ENCODE measurements at regions not wholly inside any gene's neighbourhood (a gene's known extent, or its start where the extent isn't known, plus 50 kb on each side); places are given as distances from the start of the nearest gene placed in this dataset.
"Not testable (repeated sequence)": the region's sequence is repeated elsewhere in the genome, so short reads cannot be mapped to it uniquely, and the experiment has no call there.

- Histone ChIP-seq H3K9ac (ENCODE audit: extremely low read depth, low read length, poor library complexity, severe bottlenecking) (no peak overlapping the region), H3K27me3 (ENCODE audit: control insufficient read depth, insufficient read depth, low read length, poor library complexity, severe bottlenecking) (no peaks in the 10 kb centered on the region), H3K36me3 (ENCODE audit: control insufficient read depth, insufficient read depth, low read length) (no peaks in the 10 kb centered on the region), H3K27ac (ENCODE audit: low read depth, low read length) (no peak overlapping the region), H3K9me3 (ENCODE audit: control insufficient read depth, low read length) (no peaks in the 10 kb centered on the region), H3K4me3 (ENCODE audit: low read length) (no peak overlapping the region), H3K4me1 (ENCODE audit: control insufficient read depth, insufficient read depth, low read length) (no peaks in the 10 kb centered on the region)
- no peak for TF ChIP-seq CTCF (conservative IDR thresholded peaks at IDR 0.05)
- WGBS, 2 experiments (ENCODE audit: insufficient coverage in 1 of 2, insufficient read length in 1 of 2) = 92 to 93% methylated on average over 5 to 8 of the region's 8 CpGs
- no peak overlapping the region for H3K27ac Mint-ChIP-seq
- H3K36me3 Mint-ChIP-seq (ENCODE audit: low read depth) = no peaks in the 10 kb centered on the region
- no peak for DNase-seq
- peaks cover 5% of the 10 kb centered on the region for H3K9me3 Mint-ChIP-seq
- H3K4me1 Mint-ChIP-seq = peaks cover 6% of the 10 kb centered on the region
- no peaks in the 10 kb centered on the region for H3K27me3 Mint-ChIP-seq (ENCODE audit: insufficient read depth)
- H3K4me3 Mint-ChIP-seq = no peak overlapping the region
Observed at GRCh38 chr15:61337541-61337940, 108.4 kb upstream of the RORA start.

- H3K4me1 ChIP-seq (ENCODE audit: control insufficient read depth, insufficient read depth, low read length) = no peaks in the 10 kb centered on the region
- Mint-ChIP-seq H3K4me3 (no peak overlapping the region), H3K36me3 (ENCODE audit: low read depth) (no peaks in the 10 kb centered on the region), H3K4me1 (peaks cover 6% of the 10 kb centered on the region), H3K27me3 (ENCODE audit: insufficient read depth) (peaks cover 3% of the 10 kb centered on the region), H3K27ac (no peak overlapping the region), H3K9me3 (peaks cover 5% of the 10 kb centered on the region)
- H3K27me3 ChIP-seq (ENCODE audit: control insufficient read depth, insufficient read depth, low read length, poor library complexity, severe bottlenecking) = no peaks in the 10 kb centered on the region
- no peak overlapping the region for H3K4me3 ChIP-seq (ENCODE audit: low read length)
- 95 to 100% methylated on average over 2 to 3 of the region's 3 CpGs for WGBS, 2 experiments (ENCODE audit: insufficient coverage in 1 of 2, insufficient read length in 1 of 2)
- TF ChIP-seq CTCF (conservative IDR thresholded peaks at IDR 0.05) = no peak
- no peak for DNase-seq
- no peak overlapping the region for H3K9ac ChIP-seq (ENCODE audit: extremely low read depth, low read length, poor library complexity, severe bottlenecking)
- no peak overlapping the region for H3K27ac ChIP-seq (ENCODE audit: low read depth, low read length)
- H3K36me3 ChIP-seq (ENCODE audit: control insufficient read depth, insufficient read depth, low read length) = no peaks in the 10 kb centered on the region
- no peaks in the 10 kb centered on the region for H3K9me3 ChIP-seq (ENCODE audit: control insufficient read depth, low read length)
Observed at GRCh38 chr15:61336026-61336638, 107.0 kb upstream of the RORA start.

GRCh38 chr15:61334714-61335113, 105.6 kb upstream of the RORA start:
- not testable (repeated sequence) for DNase-seq; H3K36me3 Mint-ChIP-seq (ENCODE audit: low read depth); H3K27ac Mint-ChIP-seq; H3K27me3 Mint-ChIP-seq (ENCODE audit: insufficient read depth); H3K27me3 ChIP-seq (ENCODE audit: control insufficient read depth, insufficient read depth, low read length, poor library complexity, severe bottlenecking); H3K4me1 Mint-ChIP-seq; H3K4me1 ChIP-seq (ENCODE audit: control insufficient read depth, insufficient read depth, low read length); H3K9me3 Mint-ChIP-seq; H3K4me3 ChIP-seq (ENCODE audit: low read length); H3K27ac ChIP-seq (ENCODE audit: low read depth, low read length); H3K9me3 ChIP-seq (ENCODE audit: control insufficient read depth, low read length); H3K9ac ChIP-seq (ENCODE audit: extremely low read depth, low read length, poor library complexity, severe bottlenecking); H3K36me3 ChIP-seq (ENCODE audit: control insufficient read depth, insufficient read depth, low read length); H3K4me3 Mint-ChIP-seq
- WGBS, 2 experiments (ENCODE audit: insufficient coverage in 1 of 2, insufficient read length in 1 of 2) = 85% methylated on average over 2 of the region's 5 CpGs; no CpG with 5 or more reads in 1 of the 2 experiments

- H3K27ac Mint-ChIP-seq = no peak overlapping the region
- H3K36me3 ChIP-seq (ENCODE audit: control insufficient read depth, insufficient read depth, low read length) = no peaks in the 10 kb centered on the region
- no peak for TF ChIP-seq CTCF (conservative IDR thresholded peaks at IDR 0.05)
- no peak overlapping the region for H3K27ac ChIP-seq (ENCODE audit: low read depth, low read length)
- H3K27me3 Mint-ChIP-seq (ENCODE audit: insufficient read depth) = peaks cover 3% of the 10 kb centered on the region
- H3K9me3 Mint-ChIP-seq = peaks cover 5% of the 10 kb centered on the region
- no peaks in the 10 kb centered on the region for H3K4me1 ChIP-seq (ENCODE audit: control insufficient read depth, insufficient read depth, low read length)
- H3K27me3 ChIP-seq (ENCODE audit: control insufficient read depth, insufficient read depth, low read length, poor library complexity, severe bottlenecking) = no peaks in the 10 kb centered on the region
- no CpG with 5 or more reads among the region's 3 CpGs for WGBS, 2 experiments (ENCODE audit: insufficient coverage in 1 of 2, insufficient read length in 1 of 2)
- H3K36me3 Mint-ChIP-seq (ENCODE audit: low read depth) = no peaks in the 10 kb centered on the region
- H3K4me3 ChIP-seq (ENCODE audit: low read length) = no peak overlapping the region
- H3K4me1 Mint-ChIP-seq = peaks cover 2% of the 10 kb centered on the region
- no peaks in the 10 kb centered on the region for H3K9me3 ChIP-seq (ENCODE audit: control insufficient read depth, low read length)
- no peak for DNase-seq
- H3K9ac ChIP-seq (ENCODE audit: extremely low read depth, low read length, poor library complexity, severe bottlenecking) = no peak overlapping the region
- H3K4me3 Mint-ChIP-seq = no peak overlapping the region
Observed at GRCh38 chr15:61331019-61331418, 101.9 kb upstream of the RORA start.

All from endodermal cell (in vitro differentiated cells).